RCC 7860 (cell line): ENCODE measurements at regions not wholly inside any gene's neighbourhood (a gene's known extent, or its start where the extent isn't known, plus 50 kb on each side); places are given as distances from the start of the nearest gene placed in this dataset.
A peak's percentile ranks its signal among the peaks of the same experiment; 100 is the strongest.

Source experiments
- DNase-seq: peaks from one replicate; pipeline ENCODE4 v3.0.0-alpha.2; 2015; ENCODE audit warnings: low spot score
- FAIRE-seq: peaks from 2 replicates; lab custom pipeline; 2012; peaks lifted over from hg19 to GRCh38; lab: Jason Lieb, UNC

DNA sequence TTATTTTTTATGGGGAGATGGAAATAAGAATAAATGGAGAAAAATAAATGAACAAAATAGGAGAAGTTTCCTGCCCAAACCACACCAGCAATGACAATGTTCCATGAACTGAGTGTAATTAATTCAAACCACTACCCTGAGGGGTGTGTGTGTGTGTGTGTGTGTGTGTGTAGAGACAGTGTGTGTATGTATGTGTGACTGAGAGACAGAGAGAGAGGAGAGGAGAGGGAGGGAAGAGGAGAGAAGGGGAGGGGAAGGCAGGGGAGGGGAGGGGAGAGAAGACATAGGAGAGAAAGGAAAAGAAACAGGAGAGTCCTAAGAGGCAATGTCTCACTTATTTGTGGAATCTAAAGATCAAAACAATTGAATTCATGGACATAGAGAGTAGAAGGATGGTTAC lies 65.0 kb upstream of the POU2AF1 start:
- FAIRE-seq = no peak

DNA sequence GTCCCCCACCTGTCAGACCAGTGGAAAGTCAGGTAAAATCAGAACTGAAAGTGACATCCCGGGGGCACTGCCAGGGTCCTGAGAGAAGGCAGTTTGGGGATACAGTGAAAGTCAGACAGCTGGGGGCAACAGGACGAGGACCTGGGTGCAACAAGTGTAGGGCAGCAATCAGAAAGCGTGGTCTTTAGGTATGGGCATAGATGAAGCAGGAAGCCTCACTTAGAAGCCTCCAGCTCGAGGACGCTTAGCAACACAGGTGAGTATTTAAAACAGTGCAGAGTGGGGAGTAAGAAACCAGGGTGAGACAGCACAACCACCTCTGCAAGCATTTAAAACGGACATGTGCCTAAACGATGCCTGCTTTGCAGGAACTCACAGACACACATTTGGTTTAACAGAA lies 64.6 kb upstream of the POU2AF1 start:
- no peak for DNase-seq
- FAIRE-seq = no peak

More for the DNA sequence above, 65.0 kb upstream of the POU2AF1 start:
- DNase-seq = no peak

DNA sequence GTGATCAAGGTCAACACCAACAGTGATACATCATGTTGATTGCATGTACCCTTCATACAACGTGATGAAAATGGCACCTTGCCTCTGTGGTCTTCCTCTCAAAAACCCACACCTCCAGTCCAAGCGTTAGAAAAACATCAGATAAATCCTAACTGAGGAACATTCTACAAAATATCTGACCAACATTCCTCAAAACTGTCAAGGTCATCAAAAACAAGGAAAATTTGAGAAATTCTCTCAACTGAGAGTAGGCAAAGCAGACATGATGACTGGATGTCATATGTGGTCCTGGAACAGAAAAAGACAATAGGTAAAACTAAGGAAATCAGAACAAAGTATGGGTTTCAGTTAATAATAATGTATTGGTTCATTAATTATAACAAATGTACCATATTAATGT lies 64.0 kb upstream of the POU2AF1 start:
- no peak for FAIRE-seq
- no peak for DNase-seq

DNA sequence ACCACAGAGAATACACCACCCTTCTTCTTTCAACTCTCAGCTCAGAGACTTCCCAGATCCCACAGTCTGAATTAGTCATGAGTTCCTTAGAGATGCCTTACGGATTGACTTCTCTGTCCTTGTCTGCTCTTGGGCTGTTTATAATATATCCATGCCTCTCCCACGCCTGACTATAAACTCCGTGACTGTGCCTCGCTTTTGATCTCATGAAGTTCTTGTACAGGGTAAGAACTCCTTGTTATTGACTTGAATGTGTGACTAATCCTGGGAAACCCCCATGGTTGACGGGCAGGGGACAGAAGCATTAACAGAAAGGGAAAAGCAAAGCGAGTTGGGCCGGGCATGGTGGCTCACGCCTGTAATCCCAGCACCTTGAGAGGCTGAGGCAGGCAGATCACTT lies 62.4 kb upstream of the POU2AF1 start:
- FAIRE-seq (peak; percentile 8), DNase-seq (peak; percentile 86)

DNA sequence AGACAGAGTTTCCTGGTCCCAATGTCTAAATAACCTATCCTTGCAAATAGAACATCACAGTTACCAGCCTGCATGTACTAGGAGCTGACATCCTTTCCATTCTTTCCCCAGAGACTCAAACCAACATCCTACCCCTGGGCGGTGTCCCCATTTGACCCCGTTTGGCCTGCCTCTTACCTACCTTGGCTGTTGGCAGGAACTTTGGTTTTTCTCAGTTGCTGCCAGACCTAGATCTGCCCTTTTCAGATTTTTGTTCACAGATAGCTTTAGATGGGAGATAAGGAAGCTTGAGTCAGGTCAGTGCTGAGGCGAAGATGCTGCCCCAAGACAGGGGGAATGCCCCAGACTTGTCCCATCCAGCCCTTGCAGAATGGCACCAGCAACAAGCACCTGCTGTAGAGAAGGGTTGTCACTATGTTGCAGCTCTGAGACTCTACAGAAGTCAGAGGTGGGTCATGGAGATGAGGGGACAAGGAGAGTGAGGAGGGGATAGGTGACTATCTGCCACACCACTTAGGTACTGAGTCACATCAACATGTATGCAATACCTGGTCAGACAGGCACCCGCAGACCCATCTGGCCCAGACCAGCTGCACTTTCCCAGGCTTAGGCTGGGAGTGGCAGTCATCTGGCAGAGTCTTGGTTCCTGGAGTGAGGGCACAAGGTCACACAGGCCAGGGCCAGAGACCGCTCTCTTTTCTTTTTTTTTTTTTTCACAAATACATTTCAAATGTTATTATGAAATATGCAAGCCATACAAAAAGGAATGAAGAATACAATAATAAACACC lies 61.5 kb upstream of the POU2AF1 start:
- no peak for FAIRE-seq
- DNase-seq = no peak

DNA sequence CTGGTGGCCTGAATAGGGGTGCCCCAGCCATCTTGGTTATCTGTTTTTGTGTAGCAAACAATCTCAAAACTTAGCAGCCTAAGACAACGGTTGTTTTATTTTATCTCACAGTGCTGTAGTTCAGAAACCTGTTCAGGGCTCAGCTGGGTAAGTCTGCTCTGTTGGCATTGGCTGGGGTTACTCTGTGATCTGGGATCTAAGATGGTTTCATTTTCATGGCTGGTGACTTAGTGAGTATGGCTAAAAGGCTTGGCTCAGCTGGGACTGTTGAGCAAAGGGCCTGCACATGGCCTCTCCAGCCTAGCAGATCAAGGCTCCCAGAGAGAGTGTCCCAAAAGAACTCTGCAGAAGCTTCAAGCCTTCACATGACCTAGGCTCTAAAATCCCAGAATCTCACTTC lies 60.8 kb upstream of the POU2AF1 start:
- FAIRE-seq (no peak), DNase-seq (no peak)

DNA sequence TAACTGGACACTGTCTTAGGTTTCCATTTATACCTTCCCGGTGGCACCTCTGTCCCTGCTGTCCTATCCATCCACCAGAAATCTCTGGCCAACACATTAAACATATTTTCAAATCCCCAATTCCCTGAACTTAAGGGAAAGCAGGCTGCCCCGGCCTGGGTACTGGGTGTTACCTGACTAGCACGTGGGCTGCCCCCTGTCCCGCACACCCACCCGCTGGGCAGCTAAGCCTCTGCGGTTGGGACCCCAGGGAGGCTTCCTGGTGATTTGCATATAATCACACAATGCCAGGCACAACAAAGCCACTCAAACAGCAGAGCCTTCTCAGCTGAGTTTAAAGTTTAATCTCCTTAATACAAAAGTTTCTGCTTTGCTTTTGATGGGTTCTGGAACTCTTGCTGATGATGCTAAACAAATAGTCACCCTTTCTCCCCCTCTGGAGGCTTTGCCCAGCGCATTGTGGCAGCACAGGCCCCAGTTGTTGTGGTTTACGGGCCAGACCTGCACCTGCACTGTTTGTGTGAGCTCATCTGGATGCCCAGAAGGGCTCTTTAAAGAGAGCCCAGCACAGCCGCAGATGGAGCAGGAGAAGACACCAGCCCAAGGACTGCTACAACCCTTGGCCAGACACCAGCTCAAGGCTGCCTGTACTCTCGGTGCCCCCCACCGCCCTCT lies 59.9 kb upstream of the POU2AF1 start:
- FAIRE-seq = no peak

DNA sequence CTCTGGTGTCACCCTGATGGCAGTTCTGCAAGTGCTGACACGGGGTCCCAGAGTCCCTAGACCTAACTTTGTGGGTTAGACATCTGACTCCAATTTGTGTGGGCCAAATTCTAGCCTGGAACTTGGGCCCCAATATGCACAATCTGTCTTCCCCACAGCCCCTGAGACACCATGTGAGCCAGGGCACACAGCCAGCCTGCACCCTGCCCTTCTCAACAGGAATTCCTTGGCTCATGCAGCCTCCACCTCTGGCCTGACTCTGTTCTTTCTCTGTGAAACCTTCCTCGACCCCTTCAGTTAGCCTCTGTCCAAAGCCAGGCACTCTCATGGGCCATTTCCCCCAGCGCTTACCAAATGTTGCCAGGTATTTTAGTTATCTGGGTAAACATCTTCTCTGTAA lies 59.1 kb upstream of the POU2AF1 start:
- DNase-seq (no peak), FAIRE-seq (no peak)

More for the DNA sequence above, 59.9 kb upstream of the POU2AF1 start:
- DNase-seq = no peak

DNA sequence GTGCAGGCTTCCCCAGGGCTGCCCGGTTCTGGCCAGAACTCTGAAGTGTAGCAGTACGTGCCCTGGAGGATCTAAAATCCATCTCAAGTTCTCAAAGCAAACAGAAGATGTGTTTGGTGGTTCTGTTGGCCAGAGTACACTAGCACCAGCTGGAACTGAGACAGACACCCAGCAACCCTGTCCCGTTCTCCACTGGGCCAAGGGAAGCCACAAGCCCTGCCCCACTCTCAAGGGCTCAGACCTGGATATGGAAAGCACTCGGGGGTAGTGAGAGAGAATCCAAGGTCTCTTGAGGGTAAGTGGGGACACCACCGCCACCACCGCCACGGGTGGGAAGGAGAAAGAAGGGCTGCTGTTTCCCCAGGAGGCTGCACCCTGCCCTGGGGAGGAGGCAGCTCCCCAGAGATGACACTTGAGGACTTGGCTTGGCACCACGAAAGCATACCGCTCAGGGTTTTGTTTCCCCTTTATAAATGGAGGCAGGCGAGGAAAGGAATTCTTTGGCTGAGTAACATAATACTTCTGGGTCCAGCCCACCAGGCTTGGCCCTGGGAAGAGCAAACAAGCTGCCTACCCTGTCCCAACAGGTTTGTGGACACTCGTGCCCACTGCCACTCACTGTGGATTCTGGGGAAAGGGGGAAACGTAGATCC lies 56.1 kb upstream of the POU2AF1 start:
- FAIRE-seq (no peak), DNase-seq (no peak)

DNA sequence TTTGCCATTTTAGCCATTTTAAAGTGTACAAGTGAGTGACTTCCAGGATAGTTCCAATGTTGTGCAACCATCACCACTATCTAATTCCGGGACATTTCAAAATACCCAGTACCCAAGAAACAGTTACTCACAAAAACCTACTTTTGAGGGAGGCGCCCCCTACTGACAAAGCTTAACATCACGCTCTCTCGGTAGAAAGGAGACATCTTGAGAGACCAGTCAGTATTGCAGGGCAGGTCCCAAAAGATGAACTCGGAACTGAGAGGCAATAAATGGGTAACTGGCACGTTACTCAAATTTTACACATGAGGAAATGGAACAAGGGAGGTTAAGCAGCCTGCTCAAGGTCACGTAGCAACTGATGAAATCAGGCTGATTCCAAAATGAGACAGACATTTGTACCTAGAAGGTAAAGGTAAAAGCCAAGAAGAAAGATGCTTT lies 50.0 kb upstream of the POU2AF1 start:
- DNase-seq = peak; percentile 22
- no peak for FAIRE-seq
